Cardiac fibroblast (primary cell): ENCODE measurements at regions not wholly inside any gene's neighbourhood (a gene's known extent, or its start where the extent isn't known, plus 50 kb on each side); places are given as distances from the start of the nearest gene placed in this dataset.

ENCODE experiments used
- DNase-seq, 2 donors: peaks; one replicate each; pipeline versions ENCODE4 v3.0.0 to v3.0.0-alpha.2; 2010; ENCODE audit warnings: low read depth in 2 of 2
- H3K4me3 ChIP-seq, 2 donors: replicated peaks in 1 of 2; 1 replicate in 1 of 2; 2 replicates in 1 of 2; pipeline ENCODE4 v1.5.1; 2011; ENCODE audit warnings: low read depth in 2 of 2, low read length in 2 of 2, mild to moderate bottlenecking in 2 of 2, moderate library complexity in 1 of 2
- TF ChIP-seq, protein P1 (sequence below): IDR thresholded peaks from one replicate; pipeline ENCODE4 v1.5.1; 2011; ENCODE audit warnings: low read depth, mild to moderate bottlenecking, low read length, inconsistent platforms

DNA sequence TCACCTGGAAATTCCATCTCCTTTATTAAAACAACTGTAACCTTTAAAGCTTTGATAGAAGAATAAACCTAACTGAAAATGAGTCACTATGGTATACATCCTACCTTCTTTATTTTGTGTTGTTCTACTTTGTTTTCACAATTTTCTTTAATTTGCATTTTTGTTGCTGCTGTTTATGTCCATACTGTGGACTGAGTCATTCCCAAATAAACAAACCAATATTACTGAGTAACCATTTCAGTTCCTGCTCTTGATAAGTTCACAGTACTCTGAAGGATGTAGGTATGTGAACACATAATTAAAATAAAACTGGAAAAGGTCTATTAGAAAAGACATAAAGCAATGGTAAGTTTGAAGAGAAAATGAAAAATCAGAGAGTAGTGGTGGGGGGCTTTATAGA, 528.5 kb upstream of the GOLIM4 start:
- TF ChIP-seq, protein P1, sequence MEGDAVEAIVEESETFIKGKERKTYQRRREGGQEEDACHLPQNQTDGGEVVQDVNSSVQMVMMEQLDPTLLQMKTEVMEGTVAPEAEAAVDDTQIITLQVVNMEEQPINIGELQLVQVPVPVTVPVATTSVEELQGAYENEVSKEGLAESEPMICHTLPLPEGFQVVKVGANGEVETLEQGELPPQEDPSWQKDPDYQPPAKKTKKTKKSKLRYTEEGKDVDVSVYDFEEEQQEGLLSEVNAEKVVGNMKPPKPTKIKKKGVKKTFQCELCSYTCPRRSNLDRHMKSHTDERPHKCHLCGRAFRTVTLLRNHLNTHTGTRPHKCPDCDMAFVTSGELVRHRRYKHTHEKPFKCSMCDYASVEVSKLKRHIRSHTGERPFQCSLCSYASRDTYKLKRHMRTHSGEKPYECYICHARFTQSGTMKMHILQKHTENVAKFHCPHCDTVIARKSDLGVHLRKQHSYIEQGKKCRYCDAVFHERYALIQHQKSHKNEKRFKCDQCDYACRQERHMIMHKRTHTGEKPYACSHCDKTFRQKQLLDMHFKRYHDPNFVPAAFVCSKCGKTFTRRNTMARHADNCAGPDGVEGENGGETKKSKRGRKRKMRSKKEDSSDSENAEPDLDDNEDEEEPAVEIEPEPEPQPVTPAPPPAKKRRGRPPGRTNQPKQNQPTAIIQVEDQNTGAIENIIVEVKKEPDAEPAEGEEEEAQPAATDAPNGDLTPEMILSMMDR: no peak

GRCh38 chr3:168622795-168623194, 527.1 kb upstream of the GOLIM4 start:
- DNase-seq: peak in 1 of 2 donors; percentile 24
- TF ChIP-seq, protein P1: no peak
- H3K4me3 ChIP-seq: no peak overlapping the region

More for the DNA sequence above, 528.5 kb upstream of the GOLIM4 start:
- no peak overlapping the region for H3K4me3 ChIP-seq
- DNase-seq: no peak

DNA sequence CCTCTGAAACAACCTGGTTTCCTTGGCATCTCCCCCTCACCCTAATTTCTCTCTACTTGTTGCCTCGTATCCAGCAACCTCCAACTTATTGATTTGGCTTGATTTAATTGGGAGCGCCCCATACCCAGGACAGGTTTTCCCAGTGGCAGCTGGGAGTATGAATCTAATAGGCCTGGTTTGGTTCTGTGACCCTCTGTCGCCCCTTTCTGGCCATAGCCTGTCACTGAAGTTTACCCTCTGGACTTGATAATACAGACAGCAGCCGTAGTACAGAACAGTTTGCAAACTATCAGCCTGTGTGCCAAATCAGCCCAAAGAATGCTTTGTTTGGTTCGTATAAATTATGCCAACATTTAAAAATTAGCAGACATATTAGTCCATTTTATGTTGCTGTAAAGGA, 525.1 kb upstream of the GOLIM4 start:
- peak; percentile 5 to 29 for DNase-seq
- TF ChIP-seq, protein P1: peak; percentile 4

GRCh38 chr3:168618827-168619470, 523.2 kb upstream of the GOLIM4 start:
- no peak for DNase-seq

More for the DNA sequence above, 525.1 kb upstream of the GOLIM4 start:
- H3K4me3 ChIP-seq: no peak overlapping the region

DNA sequence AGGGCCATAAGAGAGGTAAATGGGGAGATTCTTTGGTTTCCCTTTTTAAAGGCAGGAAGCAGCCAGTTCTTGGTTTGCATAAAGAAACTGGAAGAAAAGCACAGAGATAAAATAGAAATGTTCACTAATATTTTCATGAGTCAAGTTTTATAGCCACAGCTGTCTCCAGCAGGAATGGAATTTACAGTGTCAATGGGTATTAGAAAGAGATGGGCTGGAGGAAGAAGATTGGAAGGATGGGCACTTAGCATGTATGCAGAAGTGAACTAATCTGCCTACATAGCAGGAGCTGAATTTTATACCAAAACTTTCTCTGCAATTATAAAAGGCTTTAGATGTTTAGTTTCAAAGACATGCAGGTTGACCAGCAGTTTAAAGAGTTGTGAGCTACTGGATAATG, 521.9 kb upstream of the GOLIM4 start:
- H3K4me3 ChIP-seq: no peak overlapping the region
- TF ChIP-seq, protein P1: no peak
- DNase-seq: no peak

More at GRCh38 chr3:168618827-168619470, 523.2 kb upstream of the GOLIM4 start:
- no peak overlapping the region for H3K4me3 ChIP-seq
- TF ChIP-seq, protein P1: no peak

- TF ChIP-seq, protein P1: no peak
- DNase-seq: no peak
- no peak overlapping the region for H3K4me3 ChIP-seq
Observed at GRCh38 chr3:168616915-168617314, 521.2 kb upstream of the GOLIM4 start.
